OCI-LY1 (cell line): ENCODE measurements at regions not wholly inside any gene's neighbourhood (a gene's known extent, or its start where the extent isn't known, plus 50 kb on each side); places are given as distances from the start of the nearest gene placed in this dataset.
"Not testable (repeated sequence)": the region's sequence is repeated elsewhere in the genome, so short reads cannot be mapped to it uniquely, and the experiment has no call there.

Experiments
- CTCF ChIP-seq: fragments of 200-600 bp; sonication (generic), shearing (Covaris generic); IDR thresholded peaks from 2 replicates; pipeline ENCODE4 v1.5.1; 2017; ENCODE audit warnings: mild to moderate bottlenecking, antibody characterized with exemption, low read length, moderate library complexity, mixed read lengths
- EZH2 ChIP-seq: fragments of 200-600 bp; sonication (generic), shearing (Covaris generic); IDR thresholded peaks from 2 replicates; pipeline ENCODE4 v1.8.0; 2017; ENCODE audit warnings: borderline replicate concordance, mixed run types, mild to moderate bottlenecking, antibody characterized with exemption, low read length, moderate library complexity, mixed read lengths

- TF ChIP-seq CTCF, EZH2: not testable (repeated sequence)
Observed at GRCh38 chr16:29294951-29295795, 111.3 kb downstream of the NPIPB11 start.
